Spleen (tissue), 11 donors: ENCODE measurements at regions not wholly inside any gene's neighbourhood (a gene's known extent, or its start where the extent isn't known, plus 50 kb on each side); places are given as distances from the start of the nearest gene placed in this dataset.

Experiments used
- DNase-seq: peaks from one replicate; pipeline ENCODE4 v3.0.0-alpha.2; 2020
- H3K27ac ChIP-seq, 8 donors: fragments of 200-600 bp; sonication (generic) in 7 of 8; 1 replicate in 4 of 8; 2 replicates in 4 of 8; pipeline versions ENCODE4 v1.5.0 to v1.8.0; 2016 to 2021; ENCODE audit warnings: inconsistent platforms in 4 of 8, mild to moderate bottlenecking in 4 of 8, moderate library complexity in 1 of 8
- H3K27me3 ChIP-seq, 7 donors: fragments of 200-600 bp; sonication (generic) in 6 of 7; replicated peaks in 1 of 7; 1 replicate in 4 of 7; 2 replicates in 3 of 7; pipeline versions ENCODE4 v1.5.0 to v1.8.0; 2016 to 2021; ENCODE audit warnings: inconsistent platforms in 3 of 7, mild to moderate bottlenecking in 1 of 7
- H3K36me3 ChIP-seq, 6 donors: fragments of 200-600 bp; sonication (generic) in 5 of 6; 1 replicate in 4 of 6; 2 replicates in 2 of 6; pipeline versions ENCODE4 v1.5.0 to v1.8.0; 2016 to 2021; ENCODE audit warnings: inconsistent platforms in 2 of 6
- H3K4me1 ChIP-seq, 6 donors: fragments of 200-600 bp; sonication (generic) in 5 of 6; 1 replicate in 3 of 6; 2 replicates in 3 of 6; pipeline versions ENCODE4 v1.5.0 to v1.8.0; 2016 to 2021; ENCODE audit warnings: inconsistent platforms in 3 of 6
- H3K4me3 ChIP-seq, 8 donors: fragments of 200-600 bp; sonication (generic) in 7 of 8; 1 replicate in 4 of 8; 2 replicates in 4 of 8; pipeline versions ENCODE4 v1.5.0 to v1.8.0; 2016 to 2021; ENCODE audit warnings: inconsistent platforms in 4 of 8, mild to moderate bottlenecking in 4 of 8, moderate library complexity in 2 of 8
- H3K9me3 ChIP-seq, 8 donors: fragments of 200-600 bp; sonication (generic) in 7 of 8; 1 replicate in 4 of 8; 2 replicates in 4 of 8; pipeline versions ENCODE4 v1.5.0 to v1.8.0; 2016 to 2021; ENCODE audit warnings: inconsistent platforms in 4 of 8
- CTCF ChIP-seq, 11 experiments: fragments of 200-600 bp in 7 of 11; fragments of 450-650 bp in 4 of 11; sonication (generic) in 4 of 11; IDR thresholded peaks in 8 of 11; conservative IDR thresholded peaks in 3 of 11; 1 replicate in 7 of 11; 2 replicates in 4 of 11; pipeline versions ENCODE4 v1.4.0 to v1.8.0; 2016 to 2021; ENCODE audit warnings: antibody characterized with exemption in 11 of 11, inconsistent platforms in 4 of 11, mild to moderate bottlenecking in 1 of 11
- POLR2A ChIP-seq, 3 donors: fragments of 450-650 bp; IDR thresholded peaks; one replicate each; pipeline ENCODE4 v1.5.1; 2017; ENCODE audit warnings: antibody characterized with exemption in 3 of 3, mild to moderate bottlenecking in 1 of 3
- POLR2AphosphoS5 ChIP-seq, 3 donors: sonication (generic); formaldehyde crosslinking; IDR thresholded peaks; one replicate each; pipeline ENCODE4 v1.5.1; 2017; ENCODE audit warnings: antibody characterized with exemption in 3 of 3
- WGBS, 5 donors: extraction: QIAGEN DNeasy Blood & Tissue Kit in 3 of 5; methylation state at CpG; one replicate each; pipeline versions ENCODE4 v1.1.5 to v1.1.7; 2013 to 2018; 5-methylcytosine and 5-hydroxymethylcytosine counted together
- intact Hi-C: fragments of 100-400 bp; cut with DNase I; formaldehyde crosslinking; loops from one replicate; pipeline ENCODE4 v1.15.0; 2023; ENCODE audit warnings: low total_unique reads
- donor health status: healthy with polysubstance abuse.
- donor health status: DM: no; HTN: no; CAD: no; lungs with moderate emphysema.
- donor health status: DM: no; HTN: no; CAD: no.
- donor health status: Bipolar disorder and iron deficiency.
- donor health status: healthy.
- donor health status: DM: no; HTN: no; CAD: no.
- donor health status: DM: yes; HTN: yes; CAD: no.

GRCh38 chr14:34173916-34174315 lies 223.0 kb upstream of the EGLN3 start:
- H3K4me3 ChIP-seq, result no peak overlapping the region
- TF ChIP-seq POLR2AphosphoS5 (IDR thresholded peaks at IDR 0.05) (no peak), CTCF (IDR thresholded peaks at IDR 0.05 in 8 of 11, conservative IDR thresholded peaks at IDR 0.05 in 3 of 11) (no peak), POLR2A (IDR thresholded peaks at IDR 0.05) (no peak)
- no peaks in the 10 kb centered on the region for H3K36me3 ChIP-seq
- intact Hi-C loops, result no loop called here
- 84 to 98% (median 95%) methylated on average over 3 of the region's 3 CpGs for WGBS, 5 donors
- H3K27ac ChIP-seq, result no peak overlapping the region
- H3K9me3 ChIP-seq, result no peaks in the 10 kb centered on the region
- peaks cover 0 to 15% (median 7%) of the 10 kb centered on the region in 6 donors for H3K4me1 ChIP-seq
- H3K27me3 ChIP-seq, result no peaks in the 10 kb centered on the region
- no peak for DNase-seq

- no peak for DNase-seq
- no peaks in the 10 kb centered on the region for H3K27me3 ChIP-seq
- no peak overlapping the region for H3K4me3 ChIP-seq
- H3K4me1 ChIP-seq, result peaks cover 0 to 15% (median 7%) of the 10 kb centered on the region in 6 donors
- no peaks in the 10 kb centered on the region for H3K36me3 ChIP-seq
- H3K9me3 ChIP-seq, result no peaks in the 10 kb centered on the region
- no peak overlapping the region for H3K27ac ChIP-seq
- no peak for TF ChIP-seq POLR2AphosphoS5 (IDR thresholded peaks at IDR 0.05)
- TF ChIP-seq CTCF (IDR thresholded peaks at IDR 0.05 in 8 of 11, conservative IDR thresholded peaks at IDR 0.05 in 3 of 11), result no peak
- TF ChIP-seq POLR2A (IDR thresholded peaks at IDR 0.05), result no peak
- intact Hi-C loops, result no loop called here
- WGBS, 5 donors, result 67 to 78% (median 72%) methylated on average over 5 to 6 of the region's 6 CpGs
These were observed 221.9 kb upstream of the EGLN3 start for GRCh38 chr14:34172550-34173368.

GRCh38 chr14:34172173-34172451 lies 221.2 kb upstream of the EGLN3 start:
- no peak overlapping the region for H3K27ac ChIP-seq
- WGBS, 5 donors, result 58 to 87% (median 70%) methylated on average over 1 of the region's 1 CpG
- TF ChIP-seq POLR2AphosphoS5 (IDR thresholded peaks at IDR 0.05) (no peak), POLR2A (IDR thresholded peaks at IDR 0.05) (no peak), CTCF (IDR thresholded peaks at IDR 0.05 in 8 of 11, conservative IDR thresholded peaks at IDR 0.05 in 3 of 11) (no peak)
- peaks cover 0 to 15% (median 7%) of the 10 kb centered on the region in 6 donors for H3K4me1 ChIP-seq
- no peaks in the 10 kb centered on the region for H3K36me3 ChIP-seq
- no peaks in the 10 kb centered on the region for H3K27me3 ChIP-seq
- H3K9me3 ChIP-seq, result no peaks in the 10 kb centered on the region
- H3K4me3 ChIP-seq, result no peak overlapping the region
- intact Hi-C loops, result no loop called here
- no peak for DNase-seq

GRCh38 chr14:34171431-34172172 lies 220.7 kb upstream of the EGLN3 start:
- WGBS, 5 donors, result 88 to 94% (median 90%) methylated on average over 8 of the region's 8 CpGs
- DNase-seq, result no peak
- H3K27ac ChIP-seq, result no peak overlapping the region

More at GRCh38 chr14:34171431-34172172, 220.7 kb upstream of the EGLN3 start:
- Histone ChIP-seq H3K36me3 (no peaks in the 10 kb centered on the region), H3K4me1 (peaks cover 0 to 15% (median 7%) of the 10 kb centered on the region in 6 donors), H3K27me3 (peaks cover 0 to 5% (median 0%) of the 10 kb centered on the region in 7 donors), H3K9me3 (no peaks in the 10 kb centered on the region), H3K4me3 (no peak overlapping the region)
- no peak for TF ChIP-seq POLR2AphosphoS5 (IDR thresholded peaks at IDR 0.05)
- no peak for TF ChIP-seq POLR2A (IDR thresholded peaks at IDR 0.05)
- no peak for TF ChIP-seq CTCF (IDR thresholded peaks at IDR 0.05 in 8 of 11, conservative IDR thresholded peaks at IDR 0.05 in 3 of 11)
- intact Hi-C loops, result no loop called here
